GM12872 (cell line): ENCODE measurements at regions not wholly inside any gene's neighbourhood (a gene's known extent, or its start where the extent isn't known, plus 50 kb on each side); places are given as distances from the start of the nearest gene placed in this dataset.

ENCODE experiments used
- TF ChIP-seq, protein P1 (sequence below): IDR thresholded peaks from 3 replicates; pipeline ENCODE4 v1.5.1; 2011; ENCODE audit warnings: low read depth, mild to moderate bottlenecking, low read length, moderate library complexity; ENCODE audit not compliant: insufficient read depth

DNA sequence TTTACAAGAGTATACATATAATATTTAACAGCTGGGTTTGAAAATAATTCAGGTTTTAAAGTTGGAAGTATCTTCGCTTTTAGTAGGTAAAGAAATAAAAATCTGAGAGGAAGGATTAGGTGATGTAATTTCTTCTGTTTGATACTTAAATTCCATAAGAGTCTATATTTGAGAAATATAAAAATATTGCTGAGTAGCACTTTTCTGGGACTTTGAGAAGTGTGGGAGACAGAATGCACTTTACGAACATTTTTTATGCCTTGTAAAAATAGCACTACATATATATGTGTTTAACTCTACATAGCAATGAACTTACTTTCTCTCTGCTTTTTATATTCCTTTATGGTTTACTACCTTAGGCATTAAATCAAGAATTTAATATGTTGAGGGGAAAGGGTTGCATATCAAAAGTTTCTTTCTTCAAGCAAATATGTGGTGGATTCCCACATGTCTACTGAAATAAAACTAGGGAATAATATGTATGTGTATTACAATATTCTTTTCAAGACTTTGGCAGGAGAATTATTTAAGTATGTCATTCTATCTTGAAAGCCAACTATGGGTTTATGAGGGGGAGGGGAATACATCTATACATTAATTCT lies 266.7 kb upstream of the ADAMTS5 start:
- TF ChIP-seq, protein P1, sequence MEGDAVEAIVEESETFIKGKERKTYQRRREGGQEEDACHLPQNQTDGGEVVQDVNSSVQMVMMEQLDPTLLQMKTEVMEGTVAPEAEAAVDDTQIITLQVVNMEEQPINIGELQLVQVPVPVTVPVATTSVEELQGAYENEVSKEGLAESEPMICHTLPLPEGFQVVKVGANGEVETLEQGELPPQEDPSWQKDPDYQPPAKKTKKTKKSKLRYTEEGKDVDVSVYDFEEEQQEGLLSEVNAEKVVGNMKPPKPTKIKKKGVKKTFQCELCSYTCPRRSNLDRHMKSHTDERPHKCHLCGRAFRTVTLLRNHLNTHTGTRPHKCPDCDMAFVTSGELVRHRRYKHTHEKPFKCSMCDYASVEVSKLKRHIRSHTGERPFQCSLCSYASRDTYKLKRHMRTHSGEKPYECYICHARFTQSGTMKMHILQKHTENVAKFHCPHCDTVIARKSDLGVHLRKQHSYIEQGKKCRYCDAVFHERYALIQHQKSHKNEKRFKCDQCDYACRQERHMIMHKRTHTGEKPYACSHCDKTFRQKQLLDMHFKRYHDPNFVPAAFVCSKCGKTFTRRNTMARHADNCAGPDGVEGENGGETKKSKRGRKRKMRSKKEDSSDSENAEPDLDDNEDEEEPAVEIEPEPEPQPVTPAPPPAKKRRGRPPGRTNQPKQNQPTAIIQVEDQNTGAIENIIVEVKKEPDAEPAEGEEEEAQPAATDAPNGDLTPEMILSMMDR = no peak

DNA sequence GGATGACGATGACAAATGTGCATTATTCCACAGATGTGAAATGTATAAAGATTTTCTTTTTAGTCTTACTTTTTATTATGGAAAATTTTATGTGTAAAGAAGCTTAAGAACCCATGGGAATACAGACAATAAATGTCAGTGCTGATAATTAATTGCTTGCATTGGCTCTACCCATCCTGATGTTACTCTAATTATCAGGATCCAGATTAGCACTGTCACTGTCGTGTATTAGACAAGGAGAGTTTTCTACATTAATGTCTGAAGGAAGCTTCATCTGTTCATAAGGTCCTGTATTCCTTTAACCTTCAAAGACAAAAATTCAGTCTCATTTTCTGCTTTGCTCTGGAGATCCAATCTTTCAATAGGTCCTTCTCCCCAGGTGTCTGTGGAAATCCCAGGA lies 259.1 kb upstream of the ADAMTS5 start:
- TF ChIP-seq, protein P1 = no peak

DNA sequence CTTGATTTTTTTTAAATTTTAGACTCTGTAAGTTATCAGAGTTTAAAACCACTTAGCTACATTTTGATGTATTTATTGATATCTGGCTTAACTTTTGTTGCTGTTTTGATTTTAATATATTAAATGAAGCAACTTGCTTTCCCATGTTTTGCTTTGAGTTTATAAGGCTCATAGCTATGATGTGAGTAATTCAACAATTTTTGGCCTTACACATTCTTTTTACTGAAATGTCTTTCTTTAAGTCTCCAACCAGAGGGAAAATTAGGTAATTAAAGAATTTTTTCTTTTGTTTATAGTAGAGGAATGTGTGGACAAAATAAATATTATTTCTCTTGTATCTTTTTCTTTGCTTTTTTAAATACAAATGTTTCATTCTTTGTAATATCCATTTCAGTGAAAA lies 258.3 kb upstream of the ADAMTS5 start:
- TF ChIP-seq, protein P1 = no peak

DNA sequence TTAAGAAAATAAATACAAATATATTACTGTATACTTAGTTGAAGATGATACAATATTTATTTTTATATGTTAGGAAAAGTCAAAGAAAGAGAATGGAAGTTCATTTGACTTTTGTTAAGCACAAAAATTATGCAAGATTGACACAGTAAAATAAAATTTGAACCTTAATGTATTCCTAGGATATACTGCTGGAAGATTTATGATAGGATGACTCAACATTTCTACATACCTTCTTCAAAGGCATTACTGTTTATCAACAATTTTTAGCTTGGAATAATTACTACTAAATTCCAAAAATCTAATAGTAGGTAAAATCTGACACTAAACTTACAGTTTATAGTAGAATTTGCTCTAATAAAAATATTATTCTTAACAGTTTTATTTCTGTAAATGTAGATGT lies 257.3 kb upstream of the ADAMTS5 start:
- TF ChIP-seq, protein P1 = no peak

DNA sequence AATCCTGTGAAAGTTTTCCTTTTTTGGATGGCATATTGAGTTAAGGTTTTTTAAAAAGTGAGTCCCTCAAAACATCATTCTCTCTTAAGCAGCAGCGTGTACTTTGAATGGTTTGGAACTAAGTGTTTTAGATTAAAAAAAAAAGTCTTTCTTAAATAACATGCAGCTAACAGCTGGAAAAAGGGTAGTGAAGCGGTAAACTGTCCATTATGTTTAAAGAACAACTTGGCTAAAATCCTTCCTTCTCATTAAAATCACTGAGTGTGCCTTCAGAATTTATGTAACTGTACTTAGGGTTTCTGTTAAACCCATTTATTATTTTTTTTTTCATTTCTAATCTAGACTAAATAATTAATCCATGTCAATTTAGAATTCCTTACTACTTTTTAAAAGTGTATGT lies 254.2 kb upstream of the ADAMTS5 start:
- TF ChIP-seq, protein P1 = no peak

DNA sequence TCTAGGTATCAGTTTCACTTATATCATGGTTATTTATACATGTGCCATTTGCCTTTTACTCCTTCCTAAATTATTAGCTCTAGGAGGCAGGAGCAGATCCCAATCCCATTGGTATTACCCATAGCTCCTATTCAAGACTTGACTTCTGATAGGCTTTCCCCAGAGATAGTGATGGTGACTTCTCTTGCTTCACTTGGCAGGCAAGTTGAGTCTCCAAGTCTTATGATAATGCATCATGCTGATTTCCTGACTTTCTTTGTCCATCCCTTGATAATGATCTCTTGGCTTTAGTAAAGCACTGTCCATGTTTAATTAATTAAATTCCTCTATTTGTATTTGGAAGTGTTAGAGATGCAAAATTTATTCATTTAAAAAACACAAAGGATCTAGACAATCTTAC lies 253.5 kb upstream of the ADAMTS5 start:
- TF ChIP-seq, protein P1 = no peak

DNA sequence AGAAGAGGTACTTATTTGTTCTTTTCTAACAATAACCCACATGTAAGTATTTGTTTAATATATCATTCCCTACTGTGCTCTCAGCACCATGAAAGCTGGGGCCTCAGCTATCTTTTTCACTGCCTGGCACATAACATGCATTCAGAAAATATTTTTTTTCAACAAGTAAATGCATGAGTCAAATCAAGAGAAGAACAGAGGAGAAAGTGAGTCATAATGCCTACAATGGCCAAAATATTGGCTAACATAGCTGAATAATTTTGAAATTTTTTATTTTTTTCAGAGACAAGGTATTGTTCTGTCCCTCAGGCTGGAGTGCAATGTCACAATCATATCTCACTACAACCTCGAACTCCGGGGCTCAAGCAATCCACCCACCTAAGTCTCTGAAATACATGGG lies 252.2 kb upstream of the ADAMTS5 start:
- TF ChIP-seq, protein P1 = no peak
